Smooth muscle cell (in vitro differentiated cells): ENCODE measurements at regions not wholly inside any gene's neighbourhood (a gene's known extent, or its start where the extent isn't known, plus 50 kb on each side); places are given as distances from the start of the nearest gene placed in this dataset.

ENCODE experiments used
- DNase-seq: peaks from one replicate; lab custom pipeline; 2025; ENCODE audit not compliant: unreplicated experiment; lab: John Stamatoyannopoulos, UW
- H2AFZ ChIP-seq: fragments of 200-600 bp; sonication (generic); 2 replicates; pipeline ENCODE4 v1.6.0; 2016; ENCODE audit warnings: antibody characterized with exemption, low read depth, mild to moderate bottlenecking
- H3F3A ChIP-seq: fragments of 200-600 bp; sonication (generic); 2 replicates; pipeline ENCODE4 v1.6.0; 2017; ENCODE audit warnings: antibody characterized with exemption, low read depth
- H3K27ac ChIP-seq: fragments of 200-600 bp; sonication (generic); 2 replicates; pipeline ENCODE4 v1.5.1; 2016; ENCODE audit warnings: low read depth, mild to moderate bottlenecking
- H3K27me3 ChIP-seq: fragments of 200-600 bp; sonication (generic); 2 replicates; pipeline ENCODE4 v1.6.1; 2016; ENCODE audit warnings: low read depth, mild to moderate bottlenecking
- H3K36me3 ChIP-seq: fragments of 200-600 bp; sonication (generic); 2 replicates; pipeline ENCODE4 v1.5.1; 2016; ENCODE audit warnings: low read depth
- H3K4me1 ChIP-seq: fragments of 200-600 bp; sonication (generic); 2 replicates; pipeline ENCODE4 v1.5.1; 2016; ENCODE audit warnings: low read depth
- H3K4me2 ChIP-seq: fragments of 200-600 bp; sonication (generic); 2 replicates; pipeline ENCODE4 v1.6.0; 2016; ENCODE audit warnings: mild to moderate bottlenecking
- H3K4me3 ChIP-seq: fragments of 200-600 bp; sonication (generic); 2 replicates; pipeline ENCODE4 v1.5.1; 2016; ENCODE audit warnings: mild to moderate bottlenecking
- H3K79me2 ChIP-seq: fragments of 200-600 bp; sonication (generic); 2 replicates; pipeline ENCODE4 v1.6.0; 2016; ENCODE audit warnings: low read depth, mild to moderate bottlenecking
- H3K9ac ChIP-seq: fragments of 200-600 bp; sonication (generic); 2 replicates; pipeline ENCODE4 v1.6.0; 2016; ENCODE audit warnings: low read depth
- H3K9me3 ChIP-seq: fragments of 200-600 bp; sonication (generic); replicated peaks from 2 replicates; pipeline ENCODE4 v1.5.1; 2016; ENCODE audit warnings: low read depth
- H4K20me1 ChIP-seq: fragments of 200-600 bp; sonication (generic); 2 replicates; pipeline ENCODE4 v1.6.0; 2016; ENCODE audit warnings: low read depth
- WGBS: methylation state at CpG from one replicate; pipeline ENCODE4 v1.1.7; 2016; ENCODE audit warnings: low lambda C conversion rate; 5-methylcytosine and 5-hydroxymethylcytosine counted together
- TF ChIP-seq, protein P1 (sequence below): fragments of 200-600 bp; sonication (generic); IDR thresholded peaks from 2 replicates; pipeline ENCODE4 v1.5.1; 2017; ENCODE audit warnings: borderline replicate concordance, mild to moderate bottlenecking, antibody characterized with exemption; ENCODE audit not compliant: insufficient read depth, poor library complexity, severe bottlenecking

DNA sequence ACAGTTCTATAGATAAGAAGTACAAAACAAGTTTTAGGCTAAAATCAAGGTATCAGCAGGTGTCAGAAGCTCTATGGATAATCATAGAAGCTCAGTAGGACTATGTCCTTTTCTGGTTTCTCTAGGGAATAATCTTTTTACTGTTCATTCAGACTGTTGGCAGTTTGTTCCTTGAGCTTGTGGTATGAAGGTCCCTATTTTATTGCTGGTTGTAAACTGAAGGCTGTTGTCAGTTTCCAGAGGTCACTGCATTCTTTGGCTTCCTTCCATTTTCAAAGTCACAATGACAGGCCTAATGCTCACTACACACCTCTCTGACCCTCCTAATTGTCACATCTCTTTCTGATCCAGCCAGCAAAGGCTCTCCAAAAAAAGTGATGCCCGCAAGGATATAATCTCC lies 337.9 kb upstream of the EDNRB start:
- WGBS = 81% methylated on average over 1 of the region's 1 CpG
- no peak overlapping the region for H3K4me3 ChIP-seq

DNA sequence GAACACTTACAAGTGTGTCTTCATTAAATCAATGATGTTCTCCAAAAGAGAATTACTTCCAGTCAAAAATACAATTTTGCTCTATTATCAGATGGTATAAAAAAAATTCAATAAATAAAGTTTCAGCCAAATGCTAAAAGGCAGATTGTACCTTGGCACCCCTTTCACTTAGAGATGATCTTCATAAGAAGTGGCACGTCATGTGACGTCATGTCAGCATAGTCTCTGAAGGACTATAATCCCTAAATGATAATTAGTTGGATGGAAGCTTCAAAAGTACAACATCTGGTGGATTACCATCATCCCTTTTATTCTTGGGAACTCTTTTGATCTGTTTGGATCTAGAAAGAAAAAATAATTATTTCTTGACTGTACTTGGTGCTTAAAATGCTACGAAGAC lies 335.5 kb upstream of the EDNRB start:
- H2AFZ ChIP-seq = no peak overlapping the region

More for the DNA sequence above, 337.9 kb upstream of the EDNRB start:
- TF ChIP-seq, protein P1, sequence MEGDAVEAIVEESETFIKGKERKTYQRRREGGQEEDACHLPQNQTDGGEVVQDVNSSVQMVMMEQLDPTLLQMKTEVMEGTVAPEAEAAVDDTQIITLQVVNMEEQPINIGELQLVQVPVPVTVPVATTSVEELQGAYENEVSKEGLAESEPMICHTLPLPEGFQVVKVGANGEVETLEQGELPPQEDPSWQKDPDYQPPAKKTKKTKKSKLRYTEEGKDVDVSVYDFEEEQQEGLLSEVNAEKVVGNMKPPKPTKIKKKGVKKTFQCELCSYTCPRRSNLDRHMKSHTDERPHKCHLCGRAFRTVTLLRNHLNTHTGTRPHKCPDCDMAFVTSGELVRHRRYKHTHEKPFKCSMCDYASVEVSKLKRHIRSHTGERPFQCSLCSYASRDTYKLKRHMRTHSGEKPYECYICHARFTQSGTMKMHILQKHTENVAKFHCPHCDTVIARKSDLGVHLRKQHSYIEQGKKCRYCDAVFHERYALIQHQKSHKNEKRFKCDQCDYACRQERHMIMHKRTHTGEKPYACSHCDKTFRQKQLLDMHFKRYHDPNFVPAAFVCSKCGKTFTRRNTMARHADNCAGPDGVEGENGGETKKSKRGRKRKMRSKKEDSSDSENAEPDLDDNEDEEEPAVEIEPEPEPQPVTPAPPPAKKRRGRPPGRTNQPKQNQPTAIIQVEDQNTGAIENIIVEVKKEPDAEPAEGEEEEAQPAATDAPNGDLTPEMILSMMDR = no peak
- no peak for DNase-seq
- Histone ChIP-seq H3K36me3 (no peaks in the 10 kb centered on the region), H3K9ac (no peak overlapping the region), H4K20me1 (no peaks in the 10 kb centered on the region), H3K4me1 (no peaks in the 10 kb centered on the region), H3K27me3 (no peaks in the 10 kb centered on the region), H2AFZ (no peak overlapping the region), H3K4me2 (no peak overlapping the region), H3K27ac (no peak overlapping the region), H3K9me3 (no peaks in the 10 kb centered on the region), H3F3A (no peaks in the 10 kb centered on the region), H3K79me2 (no peaks in the 10 kb centered on the region)

DNA sequence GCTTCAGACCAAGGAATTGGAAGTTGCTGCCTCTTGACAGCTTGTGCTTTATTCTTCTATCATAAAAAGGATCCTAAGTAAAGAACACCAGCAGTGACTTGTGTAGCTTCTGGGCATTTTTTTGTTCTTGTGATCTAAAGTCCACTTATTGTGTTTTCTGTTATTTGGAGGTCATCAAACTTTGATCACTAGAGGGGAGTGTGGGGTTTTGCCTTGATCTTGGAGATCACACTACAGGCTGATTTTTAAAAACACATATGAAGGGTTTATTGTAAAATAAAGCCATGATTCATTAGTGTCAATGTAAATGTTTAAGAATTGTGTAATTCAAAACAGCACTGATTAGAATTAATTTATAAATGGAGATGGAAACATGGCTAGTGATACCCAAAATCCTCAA lies 328.7 kb upstream of the EDNRB start:
- no peak for DNase-seq
- peaks cover 8% of the 10 kb centered on the region for H3K27me3 ChIP-seq

More for the DNA sequence above, 335.5 kb upstream of the EDNRB start:
- Histone ChIP-seq H3K27me3 (peaks cover 8% of the 10 kb centered on the region), H4K20me1 (no peaks in the 10 kb centered on the region), H3K27ac (no peak overlapping the region), H3K4me1 (no peaks in the 10 kb centered on the region), H3F3A (no peaks in the 10 kb centered on the region), H3K4me2 (no peak overlapping the region), H3K79me2 (no peaks in the 10 kb centered on the region), H3K36me3 (no peaks in the 10 kb centered on the region), H3K4me3 (no peak overlapping the region), H3K9ac (no peak overlapping the region), H3K9me3 (no peaks in the 10 kb centered on the region)
- 89% methylated on average over 3 of the region's 3 CpGs for WGBS
- no peak for DNase-seq
- TF ChIP-seq, protein P1 = no peak

More for the DNA sequence above, 328.7 kb upstream of the EDNRB start:
- H4K20me1 ChIP-seq = no peaks in the 10 kb centered on the region
- H2AFZ ChIP-seq = no peak overlapping the region
- no peaks in the 10 kb centered on the region for H3K79me2 ChIP-seq
- no peak overlapping the region for H3K27ac ChIP-seq
- H3K36me3 ChIP-seq = no peaks in the 10 kb centered on the region
- H3K4me2 ChIP-seq = no peak overlapping the region
- no peaks in the 10 kb centered on the region for H3F3A ChIP-seq
- H3K9ac ChIP-seq = no peak overlapping the region
- no peaks in the 10 kb centered on the region for H3K4me1 ChIP-seq
- TF ChIP-seq, protein P1 = no peak
- H3K9me3 ChIP-seq = no peaks in the 10 kb centered on the region
- no peak overlapping the region for H3K4me3 ChIP-seq
